ENCODE measurements at regions not wholly inside any gene's neighbourhood (a gene's known extent, or its start where the extent isn't known, plus 50 kb on each side); places are given as distances from the start of the nearest gene placed in this dataset.

DNA sequence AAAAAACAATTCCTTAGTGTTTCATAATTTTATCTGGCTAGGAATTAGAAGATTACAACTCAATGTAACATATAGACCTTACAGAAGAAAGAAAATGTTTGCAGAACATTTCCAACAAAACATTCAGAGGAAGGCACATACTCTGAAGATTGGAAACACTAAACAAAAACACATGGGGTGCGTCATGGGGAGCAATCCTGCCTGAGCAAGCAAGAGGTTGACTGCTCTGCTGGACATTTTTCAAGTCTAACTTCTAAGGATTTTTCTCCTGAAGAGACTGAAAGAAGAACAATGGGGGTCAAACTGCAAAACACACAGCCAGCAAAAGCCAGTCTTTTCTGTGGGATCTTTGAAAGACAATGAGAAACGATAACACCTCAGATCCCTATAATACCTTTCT, 182.8 kb downstream of the GUCY2F start:
- TF ChIP-seq, protein P1, sequence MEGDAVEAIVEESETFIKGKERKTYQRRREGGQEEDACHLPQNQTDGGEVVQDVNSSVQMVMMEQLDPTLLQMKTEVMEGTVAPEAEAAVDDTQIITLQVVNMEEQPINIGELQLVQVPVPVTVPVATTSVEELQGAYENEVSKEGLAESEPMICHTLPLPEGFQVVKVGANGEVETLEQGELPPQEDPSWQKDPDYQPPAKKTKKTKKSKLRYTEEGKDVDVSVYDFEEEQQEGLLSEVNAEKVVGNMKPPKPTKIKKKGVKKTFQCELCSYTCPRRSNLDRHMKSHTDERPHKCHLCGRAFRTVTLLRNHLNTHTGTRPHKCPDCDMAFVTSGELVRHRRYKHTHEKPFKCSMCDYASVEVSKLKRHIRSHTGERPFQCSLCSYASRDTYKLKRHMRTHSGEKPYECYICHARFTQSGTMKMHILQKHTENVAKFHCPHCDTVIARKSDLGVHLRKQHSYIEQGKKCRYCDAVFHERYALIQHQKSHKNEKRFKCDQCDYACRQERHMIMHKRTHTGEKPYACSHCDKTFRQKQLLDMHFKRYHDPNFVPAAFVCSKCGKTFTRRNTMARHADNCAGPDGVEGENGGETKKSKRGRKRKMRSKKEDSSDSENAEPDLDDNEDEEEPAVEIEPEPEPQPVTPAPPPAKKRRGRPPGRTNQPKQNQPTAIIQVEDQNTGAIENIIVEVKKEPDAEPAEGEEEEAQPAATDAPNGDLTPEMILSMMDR (conservative IDR thresholded peaks at IDR 0.05; ENCODE audit: low read depth, low read length): no peak
- TF ChIP-seq EZH2 (IDR thresholded peaks at IDR 0.05; ENCODE audit: low read length, unreplicated experiment): no peak
- TF ChIP-seq EZH2phosphoT487 (IDR thresholded peaks at IDR 0.05; ENCODE audit: borderline replicate concordance, low read length): no peak
